HG03469 (cell line): ENCODE measurements at regions not wholly inside any gene's neighbourhood (a gene's known extent, or its start where the extent isn't known, plus 50 kb on each side); places are given as distances from the start of the nearest gene placed in this dataset.

Experiments used
- ATAC-seq: cut with Tn5 transposase; IDR thresholded peaks from one replicate; pipeline ENCODE4 v1.9.1; 2021; ENCODE audit warnings: mild to moderate bottlenecking, moderate library complexity, moderate number of reproducible peaks; ENCODE audit not compliant: unreplicated experiment

- ATAC-seq: no peak
Observed at GRCh38 chr16:86087011-86087895, 188.3 kb downstream of the IRF8 start.

GRCh38 chr16:86087896-86088230 is 188.9 kb downstream of the IRF8 start:
- no peak for ATAC-seq

GRCh38 chr16:86088287-86088686 is 189.3 kb downstream of the IRF8 start:
- ATAC-seq: no peak

GRCh38 chr16:86088816-86089215 is 189.9 kb downstream of the IRF8 start:
- no peak for ATAC-seq

GRCh38 chr16:86089334-86089900 is 190.5 kb downstream of the IRF8 start:
- ATAC-seq: no peak

DNA sequence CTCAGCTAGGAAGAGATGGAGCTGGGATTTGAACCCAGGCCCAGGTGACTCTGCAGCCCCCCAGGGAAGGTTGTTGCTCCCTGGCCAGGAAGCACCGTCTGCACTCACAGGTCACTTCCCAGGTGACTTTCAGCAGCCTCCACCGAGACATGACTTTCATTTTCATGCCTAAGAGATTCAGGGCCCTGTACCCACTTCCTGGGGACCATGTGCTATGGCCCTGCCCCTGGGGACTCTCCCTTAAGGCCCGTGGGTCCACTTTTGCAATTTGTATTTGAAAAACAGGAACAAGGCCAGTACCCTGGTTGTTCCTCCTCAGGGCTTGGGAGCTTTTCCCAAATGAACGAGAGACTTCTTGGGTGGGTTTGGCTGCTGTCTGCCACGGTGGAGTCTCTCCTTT is 191.0 kb downstream of the IRF8 start:
- no peak for ATAC-seq

- no peak for ATAC-seq
Observed at GRCh38 chr16:86090461-86091170, 191.7 kb downstream of the IRF8 start.

GRCh38 chr16:86091976-86092375 is 193.0 kb downstream of the IRF8 start:
- no peak for ATAC-seq

- ATAC-seq: no peak
Observed at GRCh38 chr16:86092586-86093480, 193.9 kb downstream of the IRF8 start.

DNA sequence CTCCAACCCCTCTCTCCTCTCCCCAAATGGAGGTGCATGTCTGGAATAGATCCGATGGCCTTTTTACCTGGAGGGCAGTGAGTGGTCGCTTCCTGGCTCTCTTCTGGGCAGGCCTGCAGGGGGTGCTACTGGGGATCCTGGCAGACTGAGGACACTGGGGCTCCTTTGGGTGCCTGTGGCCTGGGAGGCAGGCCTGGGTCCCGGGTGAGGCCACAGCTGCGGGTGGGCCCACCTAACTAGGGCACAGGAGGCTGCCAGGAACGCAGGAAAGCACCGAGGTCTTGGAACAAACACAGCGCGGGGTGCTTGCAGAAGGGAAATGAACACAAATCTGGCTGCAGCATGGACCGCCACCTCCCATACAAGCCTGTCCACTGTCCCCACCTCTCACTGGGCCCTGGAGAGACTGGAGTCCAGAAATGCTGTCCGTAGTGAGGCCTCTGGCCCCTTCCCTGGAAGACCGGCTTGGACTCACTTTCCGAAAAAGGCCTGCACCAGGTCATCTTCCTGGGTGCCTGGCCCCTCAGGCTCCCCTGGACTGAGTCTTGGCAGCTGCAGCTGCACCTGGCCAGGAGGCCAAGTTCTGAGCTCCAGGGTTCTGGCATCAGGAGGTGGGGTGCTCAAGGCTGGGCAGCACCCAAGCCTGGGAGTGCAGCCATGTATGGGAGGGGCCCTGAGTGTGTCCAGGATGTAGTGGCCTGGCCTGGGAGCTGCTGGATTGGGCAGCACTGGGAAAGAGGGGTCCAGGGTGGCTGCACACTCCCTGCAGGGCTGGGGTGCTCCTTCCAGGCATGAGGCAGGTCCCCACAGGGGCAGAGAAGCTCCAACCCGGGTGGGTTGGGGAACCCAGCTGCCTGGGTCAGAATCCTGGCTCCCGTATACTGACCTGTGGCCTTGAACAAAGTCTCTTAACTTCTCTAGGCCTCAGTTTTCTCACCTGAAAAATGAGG is 195.1 kb downstream of the IRF8 start:
- ATAC-seq: no peak

DNA sequence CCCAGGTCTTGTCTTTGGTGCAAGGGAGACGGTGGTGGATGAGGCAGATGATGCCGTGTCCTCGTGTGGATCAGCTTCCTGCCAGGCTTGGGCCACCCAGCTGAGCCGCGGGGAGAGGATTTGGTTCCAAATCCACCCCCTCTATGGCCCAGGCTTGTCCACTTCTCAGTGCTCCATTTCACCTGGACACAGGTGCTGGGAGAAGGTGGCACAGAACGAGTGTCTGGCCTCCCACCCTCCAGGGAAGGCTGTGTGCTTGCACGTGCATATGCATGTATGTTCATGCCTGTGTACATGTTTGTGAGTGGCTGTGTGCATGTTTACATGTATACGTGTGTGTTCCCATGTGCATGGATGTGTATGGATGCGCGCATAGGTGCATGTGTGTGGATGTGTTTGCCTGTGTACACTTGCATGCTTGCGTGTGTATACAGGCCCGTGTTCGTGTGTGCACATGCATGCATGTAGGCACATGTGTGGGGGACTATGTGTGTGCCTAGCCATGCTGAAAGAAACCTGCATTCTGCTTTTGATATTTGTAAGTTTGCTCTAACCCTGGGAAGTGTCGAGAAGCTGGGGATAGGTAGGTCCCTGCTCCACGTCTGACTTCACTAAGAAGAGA is 196.3 kb downstream of the IRF8 start:
- ATAC-seq: no peak

DNA sequence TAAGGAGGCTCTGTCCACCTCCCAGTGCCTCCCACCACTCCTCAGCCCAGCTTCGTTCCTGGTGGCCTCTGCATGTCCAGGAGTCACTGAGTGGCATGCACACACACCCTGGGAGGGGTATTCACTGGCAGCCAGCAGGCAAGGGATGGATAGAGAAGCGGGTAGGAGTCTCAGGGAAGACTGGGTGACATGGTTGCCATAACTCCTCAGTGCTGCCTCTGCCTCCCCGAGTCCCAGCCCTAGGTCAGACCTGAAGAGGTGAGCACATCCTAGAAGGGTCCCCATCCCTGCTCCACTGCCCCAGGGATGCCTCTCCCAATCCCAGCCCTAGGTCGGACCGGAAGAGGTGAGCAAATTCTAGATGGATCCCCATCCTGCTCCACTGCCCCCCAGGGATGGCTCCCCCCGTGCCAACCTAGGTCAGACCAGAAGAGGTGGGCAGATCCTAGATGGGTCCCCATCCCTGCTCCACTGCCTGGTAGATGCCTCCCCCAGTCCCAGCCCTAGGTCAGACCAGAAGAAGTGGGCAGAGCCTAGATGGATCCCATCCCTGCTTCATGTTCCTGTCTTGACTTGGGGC is 197.0 kb downstream of the IRF8 start:
- ATAC-seq: no peak

- no peak for ATAC-seq
Observed at GRCh38 chr16:86096850-86097249, 197.9 kb downstream of the IRF8 start.

- ATAC-seq: no peak
Observed at GRCh38 chr16:86099326-86099725, 200.4 kb downstream of the IRF8 start.

GRCh38 chr16:86100205-86101136 is 201.5 kb downstream of the IRF8 start:
- no peak for ATAC-seq

- no peak for ATAC-seq
Observed at GRCh38 chr16:86101137-86101896, 202.4 kb downstream of the IRF8 start.

GRCh38 chr16:86101897-86102157 is 202.9 kb downstream of the IRF8 start:
- ATAC-seq: no peak

DNA sequence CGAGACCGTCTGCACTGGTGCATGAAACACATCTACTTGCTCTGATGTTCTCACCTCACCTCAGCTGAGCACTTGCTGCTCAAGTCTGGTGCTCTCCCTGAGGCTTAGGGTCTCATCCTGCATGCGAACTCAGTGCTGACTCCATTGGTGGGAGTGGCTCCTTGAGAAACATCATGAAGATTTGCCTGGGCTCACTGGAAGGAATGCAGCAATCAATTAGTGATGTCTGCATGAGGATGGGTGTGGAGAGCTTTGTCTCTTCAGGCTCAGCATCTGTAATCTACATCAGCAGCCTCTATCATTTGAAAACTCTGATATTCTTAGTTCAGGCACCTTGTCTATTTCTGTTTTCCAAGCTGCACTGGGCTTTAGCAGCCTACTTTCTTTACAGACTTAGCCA is 204.4 kb downstream of the IRF8 start:
- no peak for ATAC-seq
